Neural crest cell (in vitro differentiated cells): ENCODE measurements at regions not wholly inside any gene's neighbourhood (a gene's known extent, or its start where the extent isn't known, plus 50 kb on each side); places are given as distances from the start of the nearest gene placed in this dataset.

ENCODE experiments used
- DNase-seq: peaks from one replicate; pipeline ENCODE4 v3.0.0; 2021; ENCODE audit warnings: low read depth, mixed read lengths, low spot score
- H3K27ac Mint-ChIP-seq: one replicate; pipeline ENCODE4 v1.8.0; 2021; ENCODE audit warnings: mild to moderate bottlenecking, mixed read lengths; ENCODE audit not compliant: unreplicated experiment
- H3K27me3 Mint-ChIP-seq: 2 replicates; pipeline ENCODE4 v1.8.0; 2021; ENCODE audit warnings: low read depth, mild to moderate bottlenecking, mixed read lengths
- H3K36me3 Mint-ChIP-seq: 2 replicates; pipeline ENCODE4 v1.8.0; 2021; ENCODE audit warnings: low read depth, mild to moderate bottlenecking, mixed read lengths
- H3K4me1 Mint-ChIP-seq: 2 replicates; pipeline ENCODE4 v1.8.0; 2021; ENCODE audit warnings: mixed read lengths
- H3K4me3 Mint-ChIP-seq: one replicate; pipeline ENCODE4 v1.8.0; 2021; ENCODE audit warnings: mild to moderate bottlenecking, mixed read lengths
- H3K9me3 Mint-ChIP-seq: 2 replicates; pipeline ENCODE4 v1.8.0; 2021; ENCODE audit warnings: mixed read lengths
- CTCF ChIP-seq: fragments of 200-600 bp; sonication (generic); conservative IDR thresholded peaks from 2 replicates; pipeline ENCODE4 v1.5.0; 2021; ENCODE audit warnings: antibody characterized with exemption, mild to moderate bottlenecking

- Mint-ChIP-seq H3K36me3 (no peaks in the 10 kb centered on the region), H3K4me1 (no peaks in the 10 kb centered on the region), H3K27me3 (no peaks in the 10 kb centered on the region), H3K9me3 (peaks cover 17% of the 10 kb centered on the region), H3K4me3 (no peak overlapping the region), H3K27ac (no peak overlapping the region)
- no peak for DNase-seq
- TF ChIP-seq CTCF, result no peak
These were observed 194.7 kb downstream of the BARHL2 start for GRCh38 chr1:90522432-90522831.

- H3K27ac Mint-ChIP-seq, result no peak overlapping the region
These were observed 203.1 kb downstream of the BARHL2 start for GRCh38 chr1:90513956-90514355.

GRCh38 chr1:90512441-90512840, 204.7 kb downstream of the BARHL2 start:
- Mint-ChIP-seq H3K4me1 (no peaks in the 10 kb centered on the region), H3K4me3 (no peak overlapping the region), H3K36me3 (no peaks in the 10 kb centered on the region), H3K9me3 (no peaks in the 10 kb centered on the region), H3K27ac (no peak overlapping the region), H3K27me3 (no peaks in the 10 kb centered on the region)
- no peak for DNase-seq
- no peak for TF ChIP-seq CTCF

More at GRCh38 chr1:90513956-90514355, 203.1 kb downstream of the BARHL2 start:
- no peak overlapping the region for H3K4me3 Mint-ChIP-seq
- DNase-seq, result no peak
- no peaks in the 10 kb centered on the region for H3K27me3 Mint-ChIP-seq
- H3K4me1 Mint-ChIP-seq, result no peaks in the 10 kb centered on the region
- peaks cover 5% of the 10 kb centered on the region for H3K9me3 Mint-ChIP-seq
- TF ChIP-seq CTCF, result no peak
- H3K36me3 Mint-ChIP-seq, result no peaks in the 10 kb centered on the region

- H3K27ac Mint-ChIP-seq, result no peak overlapping the region
These were observed 207.0 kb downstream of the BARHL2 start for GRCh38 chr1:90510143-90510542.

GRCh38 chr1:90509225-90510048, 207.7 kb downstream of the BARHL2 start:
- Mint-ChIP-seq H3K36me3 (no peaks in the 10 kb centered on the region), H3K9me3 (no peaks in the 10 kb centered on the region), H3K4me3 (no peak overlapping the region), H3K27ac (no peak overlapping the region), H3K27me3 (no peaks in the 10 kb centered on the region), H3K4me1 (no peaks in the 10 kb centered on the region)
- DNase-seq, result no peak
- TF ChIP-seq CTCF, result no peak

More at GRCh38 chr1:90510143-90510542, 207.0 kb downstream of the BARHL2 start:
- TF ChIP-seq CTCF, result no peak
- DNase-seq, result no peak
- Mint-ChIP-seq H3K4me1 (no peaks in the 10 kb centered on the region), H3K36me3 (no peaks in the 10 kb centered on the region), H3K27me3 (no peaks in the 10 kb centered on the region), H3K4me3 (no peak overlapping the region), H3K9me3 (no peaks in the 10 kb centered on the region)
